Neural cell (in vitro differentiated cells): ENCODE measurements at regions not wholly inside any gene's neighbourhood (a gene's known extent, or its start where the extent isn't known, plus 50 kb on each side); places are given as distances from the start of the nearest gene placed in this dataset.
"Not testable (repeated sequence)": the region's sequence is repeated elsewhere in the genome, so short reads cannot be mapped to it uniquely, and the experiment has no call there.

ENCODE experiments used
- H2AFZ ChIP-seq: fragments of 200-600, 300-800 bp; sonication (generic), shearing (Covaris generic); 2 replicates; pipeline ENCODE4 v1.6.0; 2014; ENCODE audit warnings: low read depth, mild to moderate bottlenecking, antibody characterized with exemption, low read length, moderate library complexity
- H3F3A ChIP-seq: fragments of 200-600 bp; shearing (Covaris generic); 2 replicates; pipeline ENCODE4 v1.6.1; 2016; ENCODE audit warnings: mild to moderate bottlenecking, moderate library complexity, mixed read lengths, antibody characterized with exemption, low read length; ENCODE audit not compliant: insufficient read depth, poor library complexity, severe bottlenecking
- H3K27ac ChIP-seq: fragments of 200-600, 300-800 bp; sonication (generic), shearing (Covaris generic); 2 replicates; pipeline ENCODE4 v1.5.1; 2014; ENCODE audit warnings: mild to moderate bottlenecking, low read length, moderate library complexity
- H3K27me3 ChIP-seq: fragments of 300-800, 200-600 bp; sonication (generic), shearing (Covaris generic); 2 replicates; pipeline ENCODE4 v1.6.0; 2014; ENCODE audit warnings: mild to moderate bottlenecking, low read depth, low read length, moderate library complexity; ENCODE audit not compliant: insufficient read depth
- H3K36me3 ChIP-seq: fragments of 300-800, 200-600 bp; sonication (generic), shearing (Covaris generic); 2 replicates; pipeline ENCODE4 v1.5.1; 2014; ENCODE audit warnings: mild to moderate bottlenecking, antibody characterized with exemption, low read length, moderate library complexity; ENCODE audit not compliant: insufficient read depth
- H3K4me2 ChIP-seq: fragments of 300-800, 200-600 bp; sonication (generic), shearing (Covaris generic); 2 replicates; pipeline ENCODE4 v1.6.0; 2014; ENCODE audit warnings: mild to moderate bottlenecking, low read length
- H3K4me3 ChIP-seq: fragments of 300-800, 200-600 bp; sonication (generic), shearing (Covaris generic); 2 replicates; pipeline ENCODE4 v1.5.1; 2014; ENCODE audit warnings: mild to moderate bottlenecking, low read length, moderate library complexity
- H3K79me2 ChIP-seq: fragments of 200-600 bp; shearing (Covaris generic); replicated peaks from 2 replicates; pipeline ENCODE4 v1.6.0; 2014; ENCODE audit warnings: mild to moderate bottlenecking, low read length, moderate library complexity; ENCODE audit not compliant: insufficient read depth
- H3K9ac ChIP-seq: fragments of 300-800, 200-600 bp; sonication (generic), shearing (Covaris generic); 2 replicates; pipeline ENCODE4 v1.6.1; 2016; ENCODE audit warnings: mild to moderate bottlenecking, low read length, mixed read lengths
- H3K9me2 ChIP-seq: fragments of 200-600 bp; shearing (Covaris generic); 2 replicates; pipeline ENCODE4 v1.6.1; 2016; ENCODE audit warnings: mild to moderate bottlenecking, low read length, mixed read lengths; ENCODE audit not compliant: insufficient read depth
- H3K9me3 ChIP-seq: fragments of 200-600, 300-800 bp; sonication (generic), shearing (Covaris generic); 2 replicates; pipeline ENCODE4 v1.6.1; 2016; ENCODE audit warnings: mild to moderate bottlenecking, mixed run types, low read length, moderate library complexity, mixed read lengths
- H4K20me1 ChIP-seq: fragments of 200-600 bp; shearing (Covaris generic); 2 replicates; pipeline ENCODE4 v1.6.1; 2016; ENCODE audit warnings: mild to moderate bottlenecking, mixed run types; ENCODE audit not compliant: insufficient read depth
- CTCF ChIP-seq: fragments of 450-650 bp; IDR thresholded peaks from 2 replicates; pipeline ENCODE4 v1.5.1; 2014; ENCODE audit warnings: antibody characterized with exemption, mild to moderate bottlenecking, moderate library complexity; ENCODE audit not compliant: poor library complexity, severe bottlenecking
- EP300 ChIP-seq: fragments of 450-650 bp; conservative IDR thresholded peaks from 2 replicates; pipeline ENCODE4 v1.6.1; 2014; ENCODE audit warnings: antibody characterized with exemption, mild to moderate bottlenecking, moderate library complexity; ENCODE audit not compliant: poor library complexity, severe bottlenecking
- EZH2 ChIP-seq: fragments of 200-600, 300-800 bp; shearing (Covaris generic), sonication (generic); IDR thresholded peaks from 2 replicates; pipeline ENCODE4 v1.6.1; 2014; ENCODE audit warnings: antibody characterized with exemption, low read length, borderline replicate concordance, mild to moderate bottlenecking; ENCODE audit not compliant: insufficient read depth, poor library complexity, severe bottlenecking
- MXI1 ChIP-seq: fragments of 450-650 bp; conservative IDR thresholded peaks from 2 replicates; pipeline ENCODE4 v1.6.1; 2014; ENCODE audit warnings: antibody characterized with exemption, mild to moderate bottlenecking; ENCODE audit not compliant: poor library complexity, severe bottlenecking
- POLR2AphosphoS5 ChIP-seq: IDR thresholded peaks from 2 replicates; pipeline ENCODE4 v1.6.1; 2012
- RAD21 ChIP-seq: fragments of 450-650 bp; conservative IDR thresholded peaks from 2 replicates; pipeline ENCODE4 v1.6.1; 2014; ENCODE audit warnings: antibody characterized with exemption, mild to moderate bottlenecking, moderate library complexity
- REST ChIP-seq: IDR thresholded peaks from 2 replicates; pipeline ENCODE4 v1.6.1; 2012; ENCODE audit warnings: borderline replicate concordance
- SMC3 ChIP-seq: fragments of 450-650 bp; conservative IDR thresholded peaks from 2 replicates; pipeline ENCODE4 v1.6.1; 2014; ENCODE audit warnings: antibody characterized with exemption, mild to moderate bottlenecking, moderate library complexity; ENCODE audit not compliant: poor library complexity
- TAF1 ChIP-seq: IDR thresholded peaks from 2 replicates; pipeline ENCODE4 v1.6.1; 2012; ENCODE audit warnings: low read depth

GRCh38 chr4:32706893-32707292 is 1986.7 kb downstream of the PCDH7 start:
- H3F3A ChIP-seq, result no peaks in the 10 kb centered on the region
- no peaks in the 10 kb centered on the region for H3K79me2 ChIP-seq
- peaks cover 2% of the 10 kb centered on the region for H3K9me2 ChIP-seq
- no peak overlapping the region for H3K4me2 ChIP-seq
- no peak overlapping the region for H3K27ac ChIP-seq
- TF ChIP-seq CTCF (no peak), REST (no peak), TAF1 (no peak), MXI1 (no peak), RAD21 (no peak), POLR2AphosphoS5 (peak; percentile 79), EZH2 (no peak), SMC3 (peak; percentile 12), EP300 (peak; percentile 97)
- H3K36me3 ChIP-seq, result no peaks in the 10 kb centered on the region
- H3K9ac ChIP-seq, result no peak overlapping the region
- no peaks in the 10 kb centered on the region for H3K9me3 ChIP-seq
- no peaks in the 10 kb centered on the region for H4K20me1 ChIP-seq
- H3K27me3 ChIP-seq, result no peaks in the 10 kb centered on the region
- H3K4me3 ChIP-seq, result no peak overlapping the region
- H2AFZ ChIP-seq, result no peak overlapping the region

GRCh38 chr4:32716090-32716620 is 1996.0 kb downstream of the PCDH7 start:
- H3K4me2 ChIP-seq, H3K9me2 ChIP-seq, H3K79me2 ChIP-seq, H3K27me3 ChIP-seq, H2AFZ ChIP-seq, H3K9ac ChIP-seq, H3F3A ChIP-seq, H3K4me3 ChIP-seq, H3K36me3 ChIP-seq, H4K20me1 ChIP-seq, H3K27ac ChIP-seq, H3K9me3 ChIP-seq: not testable (repeated sequence)
